ENCODE measurements at regions not wholly inside any gene's neighbourhood (a gene's known extent, or its start where the extent isn't known, plus 50 kb on each side); places are given as distances from the start of the nearest gene placed in this dataset.

- H3K9me3 Mint-ChIP-seq = peaks cover 0 to 23% (median 3%) of the 10 kb centered on the region in 7 donors
- no peak overlapping the region for H3K27ac Mint-ChIP-seq
- H3K27me3 Mint-ChIP-seq = no peaks in the 10 kb centered on the region
- Histone ChIP-seq H3K27ac (ENCODE audit: insufficient read depth, low read length, poor library complexity, severe bottlenecking) (no peak overlapping the region), H3K27me3 (ENCODE audit: control insufficient read depth, insufficient read depth, low read length) (no peaks in the 10 kb centered on the region), H3K9me3 (ENCODE audit: control insufficient read depth in 2 of 2, low read length in 2 of 2) (peaks cover 0 to 2% of the 10 kb centered on the region in 2 experiments), H3K36me3 (ENCODE audit: control insufficient read depth, insufficient read depth, low read length) (no peaks in the 10 kb centered on the region), H3K4me1 (ENCODE audit: control insufficient read depth, insufficient read depth, low read length, poor library complexity, severe bottlenecking) (no peaks in the 10 kb centered on the region), H3K4me3 (ENCODE audit: low read depth, low read length) (no peak overlapping the region)
- ATAC-seq (ENCODE audit: low read depth in 2 of 2) (no peak), DNase-seq (no peak)
- H3K4me1 Mint-ChIP-seq = no peaks in the 10 kb centered on the region
- H3K4me3 Mint-ChIP-seq = no peak overlapping the region
- H3K36me3 Mint-ChIP-seq = no peaks in the 10 kb centered on the region
Observed at GRCh38 chr4:129903861-129904260, 807.9 kb downstream of the C4orf33 start.

DNA sequence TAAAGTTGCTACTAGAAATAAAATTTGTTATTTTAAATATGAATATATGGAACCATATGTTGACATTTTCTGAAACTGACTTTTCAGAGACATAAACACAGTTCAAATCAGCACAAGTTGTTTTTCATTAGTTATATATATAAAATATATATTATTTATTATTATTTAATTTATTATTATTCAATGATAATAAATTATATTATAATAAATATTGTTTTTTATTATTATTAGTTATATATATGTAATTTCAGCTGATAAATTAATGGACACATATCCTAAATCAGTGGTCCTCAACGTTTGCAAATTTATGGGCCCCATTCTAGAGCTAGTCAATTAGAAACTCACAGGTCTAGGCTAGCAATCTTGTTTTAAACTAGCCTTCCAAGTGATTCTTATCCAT, 809.3 kb downstream of the C4orf33 start:
- Mint-ChIP-seq H3K4me1 (no peaks in the 10 kb centered on the region), H3K27ac (no peak overlapping the region), H3K36me3 (no peaks in the 10 kb centered on the region), H3K4me3 (no peak overlapping the region), H3K27me3 (no peaks in the 10 kb centered on the region), H3K9me3 (peaks cover 0 to 19% (median 3%) of the 10 kb centered on the region in 7 donors)
- H3K9me3 ChIP-seq (ENCODE audit: control insufficient read depth in 2 of 2, low read length in 2 of 2) = no peaks in the 10 kb centered on the region
- no peak overlapping the region for H3K27ac ChIP-seq (ENCODE audit: insufficient read depth, low read length, poor library complexity, severe bottlenecking)
- H3K36me3 ChIP-seq (ENCODE audit: control insufficient read depth, insufficient read depth, low read length) = no peaks in the 10 kb centered on the region
- H3K4me1 ChIP-seq (ENCODE audit: control insufficient read depth, insufficient read depth, low read length, poor library complexity, severe bottlenecking) = no peaks in the 10 kb centered on the region
- no peak overlapping the region for H3K4me3 ChIP-seq (ENCODE audit: low read depth, low read length)
- no peak for ATAC-seq (ENCODE audit: low read depth in 2 of 2)
- no peaks in the 10 kb centered on the region for H3K27me3 ChIP-seq (ENCODE audit: control insufficient read depth, insufficient read depth, low read length)
- no peak for DNase-seq

DNA sequence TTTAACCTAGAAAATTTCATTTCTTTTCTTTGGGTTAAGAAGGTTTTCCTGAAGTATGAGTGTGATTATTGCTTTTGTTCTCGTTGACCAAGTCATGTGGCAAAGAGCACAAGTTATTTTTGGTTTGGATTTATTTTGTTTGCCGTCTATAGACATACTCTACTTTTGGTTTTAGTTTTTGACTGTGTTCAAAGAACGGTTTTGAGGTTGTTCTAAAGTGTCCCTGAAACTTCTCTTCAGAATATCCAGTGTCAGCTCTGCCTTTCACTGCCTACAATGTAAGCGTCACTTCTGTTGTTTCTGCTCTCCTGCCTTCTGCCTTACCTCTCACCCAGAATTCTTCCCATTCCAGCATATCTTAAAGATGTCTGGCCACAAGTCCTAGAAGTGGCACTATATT, 812.2 kb downstream of the C4orf33 start:
- ATAC-seq (ENCODE audit: low read depth in 2 of 2) = no peak
- no peak overlapping the region for H3K27ac Mint-ChIP-seq

GRCh38 chr4:129916991-129917390, 821.0 kb downstream of the C4orf33 start:
- DNase-seq (no peak), ATAC-seq (ENCODE audit: low read depth in 2 of 2) (no peak)
- Histone ChIP-seq H3K27me3 (ENCODE audit: control insufficient read depth, insufficient read depth, low read length) (no peaks in the 10 kb centered on the region), H3K9me3 (ENCODE audit: control insufficient read depth in 2 of 2, low read length in 2 of 2) (no peaks in the 10 kb centered on the region), H3K4me1 (ENCODE audit: control insufficient read depth, insufficient read depth, low read length, poor library complexity, severe bottlenecking) (no peaks in the 10 kb centered on the region), H3K27ac (ENCODE audit: insufficient read depth, low read length, poor library complexity, severe bottlenecking) (no peak overlapping the region), H3K36me3 (ENCODE audit: control insufficient read depth, insufficient read depth, low read length) (no peaks in the 10 kb centered on the region), H3K4me3 (ENCODE audit: low read depth, low read length) (no peak overlapping the region)
- Mint-ChIP-seq H3K27me3 (no peaks in the 10 kb centered on the region), H3K27ac (no peak overlapping the region), H3K4me3 (no peak overlapping the region), H3K36me3 (no peaks in the 10 kb centered on the region), H3K9me3 (peaks cover 0 to 12% (median 3%) of the 10 kb centered on the region in 7 donors), H3K4me1 (no peaks in the 10 kb centered on the region)

More for the DNA sequence above, 812.2 kb downstream of the C4orf33 start:
- no peaks in the 10 kb centered on the region for H3K36me3 Mint-ChIP-seq
- H3K27me3 ChIP-seq (ENCODE audit: control insufficient read depth, insufficient read depth, low read length) = no peaks in the 10 kb centered on the region
- H3K27ac ChIP-seq (ENCODE audit: insufficient read depth, low read length, poor library complexity, severe bottlenecking) = no peak overlapping the region
- H3K4me3 ChIP-seq (ENCODE audit: low read depth, low read length) = no peak overlapping the region
- no peaks in the 10 kb centered on the region for H3K9me3 ChIP-seq (ENCODE audit: control insufficient read depth in 2 of 2, low read length in 2 of 2)
- DNase-seq = no peak
- H3K4me3 Mint-ChIP-seq = no peak overlapping the region
- H3K4me1 Mint-ChIP-seq = no peaks in the 10 kb centered on the region
- H3K4me1 ChIP-seq (ENCODE audit: control insufficient read depth, insufficient read depth, low read length, poor library complexity, severe bottlenecking) = no peaks in the 10 kb centered on the region
- H3K27me3 Mint-ChIP-seq = no peaks in the 10 kb centered on the region
- H3K9me3 Mint-ChIP-seq = peaks cover 0 to 12% (median 3%) of the 10 kb centered on the region in 7 donors
- H3K36me3 ChIP-seq (ENCODE audit: control insufficient read depth, insufficient read depth, low read length) = no peaks in the 10 kb centered on the region

- Histone ChIP-seq H3K27me3 (ENCODE audit: control insufficient read depth, insufficient read depth, low read length) (no peaks in the 10 kb centered on the region), H3K36me3 (ENCODE audit: control insufficient read depth, insufficient read depth, low read length) (no peaks in the 10 kb centered on the region), H3K27ac (ENCODE audit: insufficient read depth, low read length, poor library complexity, severe bottlenecking) (no peak overlapping the region), H3K4me1 (ENCODE audit: control insufficient read depth, insufficient read depth, low read length, poor library complexity, severe bottlenecking) (no peaks in the 10 kb centered on the region), H3K4me3 (ENCODE audit: low read depth, low read length) (no peak overlapping the region), H3K9me3 (ENCODE audit: control insufficient read depth in 2 of 2, low read length in 2 of 2) (no peaks in the 10 kb centered on the region)
- no peaks in the 10 kb centered on the region for H3K36me3 Mint-ChIP-seq
- no peaks in the 10 kb centered on the region for H3K4me1 Mint-ChIP-seq
- no peak for DNase-seq
- H3K27ac Mint-ChIP-seq = no peak overlapping the region
- peaks cover 0 to 12% (median 3%) of the 10 kb centered on the region in 7 donors for H3K9me3 Mint-ChIP-seq
- ATAC-seq (ENCODE audit: low read depth in 2 of 2) = no peak
- no peak overlapping the region for H3K4me3 Mint-ChIP-seq
- no peaks in the 10 kb centered on the region for H3K27me3 Mint-ChIP-seq
Observed at GRCh38 chr4:129917651-129918050, 821.7 kb downstream of the C4orf33 start.

DNA sequence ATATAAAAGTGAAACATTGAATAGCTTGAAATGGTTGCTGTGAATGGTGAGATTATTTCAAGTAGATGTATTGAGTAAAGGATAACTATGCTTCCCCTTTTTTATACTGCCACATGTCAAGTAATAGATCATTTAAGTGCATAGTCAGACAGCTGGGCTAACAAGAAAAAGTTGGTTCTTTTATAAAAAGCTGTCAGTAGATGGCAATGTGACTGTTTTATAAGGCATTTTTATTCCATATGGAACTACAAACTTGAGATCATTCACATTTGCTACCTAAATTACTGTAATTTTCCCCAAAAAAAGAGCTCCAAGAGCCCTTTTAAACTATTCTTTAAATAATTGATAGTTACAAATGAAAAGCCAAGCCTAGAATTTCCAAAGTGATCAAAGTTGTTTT, 831.0 kb downstream of the C4orf33 start:
- ATAC-seq (ENCODE audit: low read depth in 2 of 2) = no peak
- Histone ChIP-seq H3K9me3 (ENCODE audit: control insufficient read depth in 2 of 2, low read length in 2 of 2) (no peaks in the 10 kb centered on the region), H3K27me3 (ENCODE audit: control insufficient read depth, insufficient read depth, low read length) (no peaks in the 10 kb centered on the region), H3K27ac (ENCODE audit: insufficient read depth, low read length, poor library complexity, severe bottlenecking) (no peak overlapping the region), H3K36me3 (ENCODE audit: control insufficient read depth, insufficient read depth, low read length) (no peaks in the 10 kb centered on the region), H3K4me3 (ENCODE audit: low read depth, low read length) (no peak overlapping the region), H3K4me1 (ENCODE audit: control insufficient read depth, insufficient read depth, low read length, poor library complexity, severe bottlenecking) (no peaks in the 10 kb centered on the region)
- DNase-seq = no peak
- H3K4me3 Mint-ChIP-seq = no peak overlapping the region
- no peaks in the 10 kb centered on the region for H3K4me1 Mint-ChIP-seq
- H3K27ac Mint-ChIP-seq = no peak overlapping the region
- H3K36me3 Mint-ChIP-seq = no peaks in the 10 kb centered on the region
- H3K27me3 Mint-ChIP-seq = no peaks in the 10 kb centered on the region
- peaks cover 0 to 11% (median 2%) of the 10 kb centered on the region in 7 donors for H3K9me3 Mint-ChIP-seq

GRCh38 chr4:129929052-129929451, 833.1 kb downstream of the C4orf33 start:
- ATAC-seq (ENCODE audit: low read depth in 2 of 2) = no peak
- Mint-ChIP-seq H3K4me1 (no peaks in the 10 kb centered on the region), H3K27ac (no peak overlapping the region), H3K4me3 (no peak overlapping the region), H3K9me3 (peaks cover 0 to 9% (median 2%) of the 10 kb centered on the region in 7 donors), H3K27me3 (no peaks in the 10 kb centered on the region), H3K36me3 (no peaks in the 10 kb centered on the region)
- H3K4me3 ChIP-seq (ENCODE audit: low read depth, low read length) = no peak overlapping the region
- no peaks in the 10 kb centered on the region for H3K4me1 ChIP-seq (ENCODE audit: control insufficient read depth, insufficient read depth, low read length, poor library complexity, severe bottlenecking)
- H3K9me3 ChIP-seq (ENCODE audit: control insufficient read depth in 2 of 2, low read length in 2 of 2) = no peaks in the 10 kb centered on the region
- H3K27me3 ChIP-seq (ENCODE audit: control insufficient read depth, insufficient read depth, low read length) = no peaks in the 10 kb centered on the region
- no peak for DNase-seq
- no peak overlapping the region for H3K27ac ChIP-seq (ENCODE audit: insufficient read depth, low read length, poor library complexity, severe bottlenecking)
- H3K36me3 ChIP-seq (ENCODE audit: control insufficient read depth, insufficient read depth, low read length) = no peaks in the 10 kb centered on the region

DNA sequence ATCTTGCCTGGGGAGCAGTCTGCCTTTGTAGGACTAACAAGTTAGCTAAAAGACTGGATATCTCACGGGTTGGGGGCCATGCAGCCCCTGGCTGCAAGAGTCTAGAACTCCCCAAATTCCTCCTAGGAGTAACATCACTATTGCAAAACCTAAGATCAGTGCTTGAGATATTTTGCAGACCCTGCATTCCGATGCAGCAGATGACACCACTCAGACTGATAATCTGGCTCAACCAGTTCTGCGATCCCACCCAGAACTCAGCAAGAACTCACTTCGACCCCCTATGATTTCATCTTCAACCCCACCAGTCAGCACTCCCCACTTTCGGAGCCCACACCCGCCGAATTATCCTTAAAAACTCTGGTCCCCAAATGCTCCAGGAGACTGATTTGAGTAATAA, 834.0 kb downstream of the C4orf33 start:
- no peaks in the 10 kb centered on the region for H3K27me3 Mint-ChIP-seq
- no peak overlapping the region for H3K27ac Mint-ChIP-seq
- no peak overlapping the region for H3K4me3 ChIP-seq (ENCODE audit: low read depth, low read length)
- H3K4me3 Mint-ChIP-seq = no peak overlapping the region
- no peaks in the 10 kb centered on the region for H3K36me3 ChIP-seq (ENCODE audit: control insufficient read depth, insufficient read depth, low read length)
- no peaks in the 10 kb centered on the region for H3K4me1 Mint-ChIP-seq
- ATAC-seq (ENCODE audit: low read depth in 2 of 2) = no peak
- H3K36me3 Mint-ChIP-seq = no peaks in the 10 kb centered on the region
- H3K27ac ChIP-seq (ENCODE audit: insufficient read depth, low read length, poor library complexity, severe bottlenecking) = no peak overlapping the region
- peaks cover 0 to 8% (median 2%) of the 10 kb centered on the region in 7 donors for H3K9me3 Mint-ChIP-seq
- H3K9me3 ChIP-seq (ENCODE audit: control insufficient read depth in 2 of 2, low read length in 2 of 2) = no peaks in the 10 kb centered on the region
- no peak for DNase-seq
- no peaks in the 10 kb centered on the region for H3K4me1 ChIP-seq (ENCODE audit: control insufficient read depth, insufficient read depth, low read length, poor library complexity, severe bottlenecking)
- H3K27me3 ChIP-seq (ENCODE audit: control insufficient read depth, insufficient read depth, low read length) = no peaks in the 10 kb centered on the region

Data from CD4-positive, CD25-positive, alpha-beta regulatory T cell (primary cell).